Sigmoid colon (tissue), 6 donors: ENCODE measurements at regions not wholly inside any gene's neighbourhood (a gene's known extent, or its start where the extent isn't known, plus 50 kb on each side); places are given as distances from the start of the nearest gene placed in this dataset.

Source experiments
- DNase-seq: peaks from one replicate; pipeline ENCODE4 v3.0.0-alpha.2; 2019
- H3K27ac ChIP-seq, 4 donors: fragments of 200-600 bp; sonication (generic); one replicate each; pipeline ENCODE4 v1.5.1; 2016 to 2019; ENCODE audit warnings: mild to moderate bottlenecking in 1 of 4
- H3K27me3 ChIP-seq, 3 donors: fragments of 200-600 bp; sonication (generic); one replicate each; pipeline ENCODE4 v1.5.1; 2019; ENCODE audit warnings: mild to moderate bottlenecking in 1 of 3
- H3K36me3 ChIP-seq, 4 donors: fragments of 200-600 bp; sonication (generic); one replicate each; pipeline ENCODE4 v1.5.1; 2016 to 2019
- H3K4me1 ChIP-seq, 4 donors: fragments of 200-600 bp; sonication (generic); one replicate each; pipeline ENCODE4 v1.5.1; 2017 to 2019
- H3K4me3 ChIP-seq, 4 donors: fragments of 200-600 bp; sonication (generic); one replicate each; pipeline ENCODE4 v1.5.1; 2017 to 2019; ENCODE audit warnings: mild to moderate bottlenecking in 2 of 4, moderate library complexity in 1 of 4
- H3K9me3 ChIP-seq, 4 donors: fragments of 200-600 bp in 3 of 4; sonication (generic) in 3 of 4; one replicate each; pipeline versions ENCODE4 v1.5.1 to v1.6.1; 2013 to 2019
- EP300 ChIP-seq, 4 donors: sonication (generic); formaldehyde crosslinking; IDR thresholded peaks; one replicate each; pipeline ENCODE4 v1.6.1; 2017; ENCODE audit warnings: antibody characterized with exemption in 4 of 4
- POLR2A ChIP-seq, 2 donors: fragments of 450-650 bp; IDR thresholded peaks; one replicate each; pipeline ENCODE4 v1.6.1; 2016; ENCODE audit warnings: antibody characterized with exemption in 2 of 2, mild to moderate bottlenecking in 2 of 2, moderate library complexity in 2 of 2
- POLR2AphosphoS5 ChIP-seq, 4 donors: sonication (generic); formaldehyde crosslinking; IDR thresholded peaks; one replicate each; pipeline ENCODE4 v1.6.1; 2017; ENCODE audit warnings: antibody characterized with exemption in 4 of 4
- WGBS, 2 donors: extraction: QIAGEN DNeasy Blood & Tissue Kit; methylation state at CpG; one replicate each; pipeline ENCODE4 v1.1.7; 2013; 5-methylcytosine and 5-hydroxymethylcytosine counted together
- intact Hi-C: fragments of 100-400 bp; cut with DNase I; formaldehyde crosslinking; loops from one replicate; pipeline ENCODE4 v1.15.1; 2023
- TF ChIP-seq, protein P1 (sequence below), 4 experiments: fragments of 450-650 bp in 3 of 4; fragments of 200-600 bp in 1 of 4; IDR thresholded peaks; one replicate each; pipeline ENCODE4 v1.5.1; 2016 to 2019; ENCODE audit warnings: antibody characterized with exemption in 4 of 4, mild to moderate bottlenecking in 3 of 4, moderate library complexity in 2 of 4
- donor health status: healthy with polysubstance abuse.
- donor health status: healthy.

DNA sequence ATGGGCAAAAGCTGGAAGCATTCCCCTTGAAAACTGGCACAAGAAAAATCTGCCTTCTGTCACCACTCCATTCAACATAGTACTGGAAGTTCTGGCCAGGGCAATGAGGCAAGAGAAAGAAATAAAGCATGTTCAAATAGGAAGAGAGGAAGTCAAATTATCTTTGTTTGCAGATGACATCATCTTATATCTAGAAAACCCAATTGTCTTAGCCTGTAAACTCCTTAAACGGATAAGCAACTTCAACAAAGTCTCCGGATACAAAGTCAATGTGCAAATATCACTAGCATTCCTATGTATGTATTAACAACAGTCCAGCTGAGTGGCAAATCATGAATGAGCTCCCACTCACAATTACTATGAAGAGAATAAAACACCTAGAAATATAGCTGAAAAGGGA, 1579.3 kb downstream of the SUCLG1 start:
- no peaks in the 10 kb centered on the region for H3K27me3 ChIP-seq
- no peak for DNase-seq
- H3K4me3 ChIP-seq = no peak overlapping the region
- H3K27ac ChIP-seq = no peak overlapping the region
- H3K36me3 ChIP-seq = no peaks in the 10 kb centered on the region
- no peaks in the 10 kb centered on the region for H3K4me1 ChIP-seq
- 46 to 55% methylated on average over 2 of the region's 2 CpGs for WGBS, 2 donors
- TF ChIP-seq EP300 (IDR thresholded peaks at IDR 0.05) (no peak), POLR2AphosphoS5 (IDR thresholded peaks at IDR 0.05) (no peak), POLR2A (IDR thresholded peaks at IDR 0.05) (no peak)
- TF ChIP-seq, protein P1, sequence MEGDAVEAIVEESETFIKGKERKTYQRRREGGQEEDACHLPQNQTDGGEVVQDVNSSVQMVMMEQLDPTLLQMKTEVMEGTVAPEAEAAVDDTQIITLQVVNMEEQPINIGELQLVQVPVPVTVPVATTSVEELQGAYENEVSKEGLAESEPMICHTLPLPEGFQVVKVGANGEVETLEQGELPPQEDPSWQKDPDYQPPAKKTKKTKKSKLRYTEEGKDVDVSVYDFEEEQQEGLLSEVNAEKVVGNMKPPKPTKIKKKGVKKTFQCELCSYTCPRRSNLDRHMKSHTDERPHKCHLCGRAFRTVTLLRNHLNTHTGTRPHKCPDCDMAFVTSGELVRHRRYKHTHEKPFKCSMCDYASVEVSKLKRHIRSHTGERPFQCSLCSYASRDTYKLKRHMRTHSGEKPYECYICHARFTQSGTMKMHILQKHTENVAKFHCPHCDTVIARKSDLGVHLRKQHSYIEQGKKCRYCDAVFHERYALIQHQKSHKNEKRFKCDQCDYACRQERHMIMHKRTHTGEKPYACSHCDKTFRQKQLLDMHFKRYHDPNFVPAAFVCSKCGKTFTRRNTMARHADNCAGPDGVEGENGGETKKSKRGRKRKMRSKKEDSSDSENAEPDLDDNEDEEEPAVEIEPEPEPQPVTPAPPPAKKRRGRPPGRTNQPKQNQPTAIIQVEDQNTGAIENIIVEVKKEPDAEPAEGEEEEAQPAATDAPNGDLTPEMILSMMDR (IDR thresholded peaks at IDR 0.05) = no peak
- H3K9me3 ChIP-seq = peaks cover 0 to 3% (median 1%) of the 10 kb centered on the region in 4 donors
- intact Hi-C loops = no loop called here

DNA sequence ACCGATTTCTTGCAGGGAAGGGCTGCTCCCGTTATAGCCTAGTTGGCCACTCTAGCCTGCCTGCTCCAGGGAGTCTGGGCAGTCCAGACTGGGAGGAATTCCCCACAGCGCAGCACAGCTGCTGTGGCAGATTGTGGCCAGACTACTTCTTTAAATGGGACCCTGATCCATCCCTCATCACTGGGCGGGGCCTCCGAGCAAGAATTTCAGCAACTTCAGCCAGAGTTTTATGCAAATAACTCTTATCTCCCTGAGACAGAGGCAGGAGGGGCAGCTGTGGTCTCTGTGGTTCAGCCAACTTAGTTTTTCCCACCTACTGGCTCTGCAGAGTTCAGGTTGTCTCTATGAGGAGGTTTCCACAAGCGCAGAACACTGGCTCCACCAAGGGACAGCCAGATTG, 1583.2 kb downstream of the SUCLG1 start:
- intact Hi-C loops = no loop called here
- Histone ChIP-seq H3K36me3 (no peaks in the 10 kb centered on the region), H3K4me1 (no peaks in the 10 kb centered on the region), H3K4me3 (no peak overlapping the region), H3K27me3 (no peaks in the 10 kb centered on the region), H3K9me3 (peaks cover 0 to 3% (median 0%) of the 10 kb centered on the region in 4 donors), H3K27ac (no peak overlapping the region)
- DNase-seq = no peak
- TF ChIP-seq EP300 (IDR thresholded peaks at IDR 0.05) (no peak), POLR2A (IDR thresholded peaks at IDR 0.05) (no peak), POLR2AphosphoS5 (IDR thresholded peaks at IDR 0.05) (no peak)
- TF ChIP-seq, protein P1 (IDR thresholded peaks at IDR 0.05) = no peak
- 70 to 82% methylated on average over 6 of the region's 6 CpGs for WGBS, 2 donors

DNA sequence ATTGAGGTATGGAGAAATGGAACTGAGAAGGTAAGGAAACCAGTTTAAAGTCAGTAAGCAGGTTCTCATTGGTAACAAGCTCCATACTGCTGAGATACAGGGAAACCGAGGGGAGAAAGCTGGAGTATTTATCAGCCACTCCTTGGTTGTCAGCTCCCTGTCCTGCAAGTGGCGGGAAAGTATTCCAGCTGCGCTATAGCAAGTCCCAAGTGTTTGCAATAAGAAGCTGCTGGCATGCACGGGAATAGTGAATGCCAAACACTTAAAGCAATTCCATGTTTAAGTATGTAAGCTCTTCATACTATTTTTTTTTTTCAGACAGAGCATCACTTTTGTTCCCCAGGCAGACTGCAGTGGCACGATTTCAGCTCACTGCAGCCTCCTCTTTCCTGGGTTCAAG, 1601.1 kb downstream of the SUCLG1 start:
- intact Hi-C loops = no loop called here
- 61 to 69% methylated on average over 5 of the region's 5 CpGs for WGBS, 2 donors
- TF ChIP-seq POLR2AphosphoS5 (IDR thresholded peaks at IDR 0.05) = no peak
- TF ChIP-seq EP300 (IDR thresholded peaks at IDR 0.05) = no peak
- TF ChIP-seq POLR2A (IDR thresholded peaks at IDR 0.05) = no peak
- TF ChIP-seq, protein P1 (IDR thresholded peaks at IDR 0.05) = no peak
- Histone ChIP-seq H3K27me3 (no peaks in the 10 kb centered on the region), H3K9me3 (no peaks in the 10 kb centered on the region), H3K27ac (no peak overlapping the region), H3K36me3 (no peaks in the 10 kb centered on the region), H3K4me1 (no peaks in the 10 kb centered on the region), H3K4me3 (no peak overlapping the region)
- no peak for DNase-seq

DNA sequence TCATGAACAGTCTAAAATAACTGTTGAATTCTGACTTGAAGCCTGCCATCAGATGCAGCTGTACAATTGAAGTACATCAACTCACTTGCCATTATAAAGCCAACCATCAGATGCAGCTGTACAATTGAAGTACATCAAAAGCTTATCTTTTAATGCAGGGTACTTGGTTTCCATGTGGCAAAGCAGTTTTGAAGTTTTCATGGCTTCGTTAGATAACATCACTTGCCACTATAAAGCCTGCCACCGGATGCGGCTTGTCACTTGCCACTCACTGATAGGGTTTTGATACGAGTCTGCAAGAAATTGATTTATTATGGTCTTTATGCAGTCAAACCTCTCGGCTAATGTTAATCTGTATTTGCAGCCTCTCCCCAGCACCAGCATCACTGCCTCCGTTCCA, 1605.8 kb downstream of the SUCLG1 start:
- H3K36me3 ChIP-seq = no peaks in the 10 kb centered on the region
- no peak for DNase-seq
- TF ChIP-seq EP300 (IDR thresholded peaks at IDR 0.05) (no peak), POLR2AphosphoS5 (IDR thresholded peaks at IDR 0.05) (no peak), POLR2A (IDR thresholded peaks at IDR 0.05) (no peak)
- TF ChIP-seq, protein P1 (IDR thresholded peaks at IDR 0.05) = no peak
- intact Hi-C loops = no loop called here
- no peaks in the 10 kb centered on the region for H3K9me3 ChIP-seq
- no peak overlapping the region for H3K4me3 ChIP-seq
- no peaks in the 10 kb centered on the region for H3K27me3 ChIP-seq
- no peak overlapping the region for H3K27ac ChIP-seq
- 82 to 83% methylated on average over 6 of the region's 6 CpGs for WGBS, 2 donors
- no peaks in the 10 kb centered on the region for H3K4me1 ChIP-seq

DNA sequence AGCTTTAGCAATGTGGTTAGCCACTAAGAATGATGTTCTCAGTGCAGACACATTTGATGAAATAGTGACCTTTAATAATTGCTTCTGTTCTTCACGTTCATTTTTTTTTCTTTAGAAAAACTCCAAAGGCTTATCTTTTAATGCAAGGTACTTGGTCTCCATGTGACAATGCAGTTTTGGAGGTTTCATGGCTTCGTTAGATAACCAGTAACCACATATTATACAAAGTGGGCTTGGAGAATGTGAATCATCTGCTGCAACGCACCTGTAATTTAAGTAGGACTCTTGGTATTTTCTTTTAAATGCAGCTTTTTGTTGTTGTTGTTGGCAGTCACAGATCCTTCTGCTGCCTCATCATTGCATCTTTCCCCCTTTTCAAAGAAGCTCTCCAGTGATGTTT, 1606.3 kb downstream of the SUCLG1 start:
- TF ChIP-seq, protein P1 (IDR thresholded peaks at IDR 0.05) = no peak
- TF ChIP-seq POLR2AphosphoS5 (IDR thresholded peaks at IDR 0.05) (no peak), EP300 (IDR thresholded peaks at IDR 0.05) (no peak), POLR2A (IDR thresholded peaks at IDR 0.05) (no peak)
- intact Hi-C loops = no loop called here
- no peaks in the 10 kb centered on the region for H3K4me1 ChIP-seq

More for the DNA sequence above, 1606.3 kb downstream of the SUCLG1 start:
- WGBS, 2 donors = 72 to 73% methylated on average over 3 of the region's 3 CpGs
- Histone ChIP-seq H3K36me3 (no peaks in the 10 kb centered on the region), H3K27ac (no peak overlapping the region), H3K4me3 (no peak overlapping the region), H3K9me3 (no peaks in the 10 kb centered on the region), H3K27me3 (no peaks in the 10 kb centered on the region)
- no peak for DNase-seq
